SK-N-SH (cell line): ENCODE measurements at regions not wholly inside any gene's neighbourhood (a gene's known extent, or its start where the extent isn't known, plus 50 kb on each side); places are given as distances from the start of the nearest gene placed in this dataset.

Experiments
- CTCF ChIA-PET: fragments of 300-600, 350-600 bp; formaldehyde crosslinking; extraction: SDS; loops from one replicate; lab custom pipeline; 2021; lab: Yijun Ruan, JAX
- POLR2A ChIA-PET: fragments of 350-600 bp; sonication (Branson Sonifier 250); formaldehyde crosslinking; extraction: SDS; loops from one replicate; lab custom pipeline; 2020; ENCODE audit warnings: antibody characterized with exemption, inconsistent platforms; lab: Yijun Ruan, JAX
- DNase-seq: peaks from one replicate; pipeline ENCODE4 v3.0.0; 2012
- H2AFZ ChIP-seq: fragments of 200-600 bp; sonication (generic); 2 replicates; pipeline ENCODE4 v1.8.1; 2016; ENCODE audit warnings: antibody characterized with exemption, mild to moderate bottlenecking, low read depth
- H3F3A ChIP-seq: fragments of 200-600 bp; sonication (generic); replicated peaks from 2 replicates; pipeline ENCODE3; 2016; ENCODE audit warnings: antibody characterized with exemption, mild to moderate bottlenecking; ENCODE audit not compliant: insufficient read depth
- H3K27ac ChIP-seq, 2 experiments: fragments of 200-500 bp in 1 of 2; fragments of 200-600 bp in 1 of 2; sonication (Bioruptor generic) in 1 of 2; sonication (generic), shearing (Covaris generic) in 1 of 2; 2 replicates each; pipeline versions ENCODE4 v1.5.1 to v1.6.1; 2014 to 2016; ENCODE audit warnings: low read depth in 2 of 2, inconsistent platforms in 1 of 2, low read length in 1 of 2, mild to moderate bottlenecking in 1 of 2, mixed read lengths in 1 of 2
- H3K27me3 ChIP-seq: fragments of 200-600 bp; sonication (generic), shearing (Covaris generic); 2 replicates; pipeline ENCODE4 v1.6.1; 2016; ENCODE audit warnings: mixed run types; ENCODE audit not compliant: insufficient read depth
- H3K36me3 ChIP-seq, 2 experiments: fragments of 200-500 bp in 1 of 2; fragments of 200-600 bp in 1 of 2; sonication (Bioruptor generic) in 1 of 2; sonication (generic) in 1 of 2; replicated peaks in 1 of 2; 2 replicates each; pipeline versions ENCODE3 to v1.5.1; 2014 to 2016; ENCODE audit warnings: low read length in 1 of 2, mild to moderate bottlenecking in 1 of 2; ENCODE audit not compliant: insufficient read depth in 2 of 2, control insufficient read depth in 1 of 2
- H3K4me1 ChIP-seq, 2 experiments: fragments of 200-500 bp in 1 of 2; fragments of 200-600 bp in 1 of 2; sonication (Bioruptor generic) in 1 of 2; sonication (generic), shearing (Covaris generic) in 1 of 2; 2 replicates each; pipeline versions ENCODE4 v1.5.1 to v1.6.1; 2014 to 2016; ENCODE audit warnings: low read depth in 1 of 2, low read length in 1 of 2, mixed run types in 1 of 2; ENCODE audit not compliant: insufficient read depth in 2 of 2, control insufficient read depth in 1 of 2
- H3K4me2 ChIP-seq: fragments of 200-600 bp; sonication (generic), shearing (Covaris generic); 2 replicates; pipeline ENCODE4 v1.6.1; 2017; ENCODE audit warnings: mixed run types
- H3K4me3 ChIP-seq, 2 experiments: fragments of 200-500 bp in 1 of 2; fragments of 200-600 bp in 1 of 2; sonication (Bioruptor generic) in 1 of 2; sonication (generic), shearing (Covaris generic) in 1 of 2; 2 replicates each; pipeline versions ENCODE4 v1.5.1 to v1.8.1; 2014 to 2016; ENCODE audit warnings: low read depth in 2 of 2, inconsistent platforms in 1 of 2, low read length in 1 of 2, mild to moderate bottlenecking in 1 of 2, mixed read lengths in 1 of 2, moderate library complexity in 1 of 2
- H3K79me2 ChIP-seq: fragments of 200-600 bp; sonication (generic); 2 replicates; pipeline ENCODE4 v1.8.1; 2017; ENCODE audit warnings: mild to moderate bottlenecking; ENCODE audit not compliant: insufficient read depth
- H3K9ac ChIP-seq: fragments of 200-600 bp; sonication (generic); 2 replicates; pipeline ENCODE4 v1.6.1; 2017; ENCODE audit warnings: mixed run types
- H3K9me2 ChIP-seq: fragments of 200-600 bp; sonication (generic); 2 replicates; pipeline ENCODE4 v1.6.1; 2017; ENCODE audit warnings: mixed run types
- H3K9me3 ChIP-seq: fragments of 200-600 bp; sonication (generic); 2 replicates; pipeline ENCODE4 v1.6.1; 2017; ENCODE audit warnings: mixed run types, mild to moderate bottlenecking, moderate library complexity
- H4K20me1 ChIP-seq: fragments of 200-600 bp; sonication (generic); 2 replicates; pipeline ENCODE4 v1.6.1; 2017; ENCODE audit warnings: mild to moderate bottlenecking, mixed run types; ENCODE audit not compliant: insufficient read depth
- CHD2 ChIP-seq: fragments of 150-350 bp; IDR thresholded peaks from 2 replicates; pipeline ENCODE4 v1.6.1; 2018; ENCODE audit warnings: low read length; ENCODE audit not compliant: partially characterized antibody
- EP300 ChIP-seq, 2 experiments: IDR thresholded peaks; 2 replicates each; pipeline versions ENCODE4 v1.4.0 to v1.6.1; 2012; ENCODE audit warnings: borderline replicate concordance in 1 of 2, low read depth in 1 of 2, low read length in 1 of 2
- EZH2phosphoT487 ChIP-seq: fragments of 200-600 bp; sonication (generic); IDR thresholded peaks from 2 replicates; pipeline ENCODE4 v1.6.1; 2017; ENCODE audit warnings: low read depth, mixed run types, mild to moderate bottlenecking, antibody characterized with exemption, moderate library complexity, borderline replicate concordance
- FOXM1 ChIP-seq: IDR thresholded peaks from 2 replicates; pipeline ENCODE4 v1.4.0; 2012; ENCODE audit warnings: low read depth, mild to moderate bottlenecking
- GABPA ChIP-seq: IDR thresholded peaks from 2 replicates; pipeline ENCODE4 v1.4.0; 2012; ENCODE audit warnings: low read depth, mild to moderate bottlenecking
- GATA2 ChIP-seq: sonication (generic); formaldehyde crosslinking; IDR thresholded peaks from 2 replicates; pipeline ENCODE4 v1.5.0; 2020; ENCODE audit warnings: mild to moderate bottlenecking, missing genetic modification reagents
- MEF2A ChIP-seq: IDR thresholded peaks from 2 replicates; pipeline ENCODE4 v1.4.0; 2012; ENCODE audit warnings: low read depth, borderline replicate concordance
- NFIC ChIP-seq: IDR thresholded peaks from 2 replicates; pipeline ENCODE4 v1.4.0; 2012; ENCODE audit warnings: borderline replicate concordance
- NRF1 ChIP-seq: IDR thresholded peaks from 2 replicates; pipeline ENCODE4 v1.6.1; 2012; ENCODE audit warnings: low read depth, mild to moderate bottlenecking, low read length
- REST ChIP-seq: IDR thresholded peaks from 2 replicates; pipeline ENCODE4 v1.6.1; 2012; ENCODE audit warnings: mild to moderate bottlenecking, low read depth, low read length, moderate library complexity
- RFX5 ChIP-seq: IDR thresholded peaks from 2 replicates; pipeline ENCODE4 v1.6.1; 2012; ENCODE audit warnings: mild to moderate bottlenecking, improper control_type of control experiment, low read length
- SIN3A ChIP-seq: IDR thresholded peaks from 2 replicates; pipeline ENCODE4 v1.6.1; 2012; ENCODE audit warnings: low read depth, mild to moderate bottlenecking, low read length, moderate library complexity, borderline replicate concordance
- TAF1 ChIP-seq: IDR thresholded peaks from 2 replicates; pipeline ENCODE4 v1.6.1; 2012; ENCODE audit warnings: low read depth, mild to moderate bottlenecking, low read length, moderate library complexity, borderline replicate concordance
- TCF12 ChIP-seq: IDR thresholded peaks from 2 replicates; pipeline ENCODE4 v1.4.0; 2012
- TEAD4 ChIP-seq: IDR thresholded peaks from 2 replicates; pipeline ENCODE4 v1.4.0; 2012; ENCODE audit warnings: mild to moderate bottlenecking, borderline replicate concordance; ENCODE audit not compliant: insufficient read depth
- USF2 ChIP-seq: fragments of 150-350 bp; IDR thresholded peaks from 2 replicates; pipeline ENCODE4 v1.6.1; 2017; ENCODE audit warnings: antibody characterized with exemption, low read length, low read depth, borderline replicate concordance
- WGBS: methylation state at CpG from one replicate; pipeline ENCODE4 v1.1.6; 2017; ENCODE audit warnings: low lambda C conversion rate; 5-methylcytosine and 5-hydroxymethylcytosine counted together
- TF ChIP-seq, protein P1 (sequence below): IDR thresholded peaks from 2 replicates; pipeline ENCODE4 v1.4.0; 2012; ENCODE audit warnings: low read depth
- TF ChIP-seq, protein P2 (sequence below): IDR thresholded peaks from 2 replicates; pipeline ENCODE4 v1.4.0; 2012; ENCODE audit warnings: low read depth, borderline replicate concordance

GRCh38 chr5:158573829-158574228, 525.9 kb downstream of the EBF1 start:
- H3K4me3 ChIP-seq = no peak overlapping the region
- H3F3A ChIP-seq = no peaks in the 10 kb centered on the region
- TF ChIP-seq EZH2phosphoT487 (no peak), CHD2 (no peak), USF2 (no peak), SIN3A (no peak), MEF2A (no peak), RFX5 (no peak), GABPA (no peak), EP300 (IDR thresholded peaks at IDR 0.05; ENCODE audit: borderline replicate concordance in 1 of 2, low read depth in 1 of 2, low read length in 1 of 2) (no peak), GATA2 (CRISPR knock-in tag) (no peak), REST (no peak), NRF1 (no peak)
- TF ChIP-seq, protein P1, sequence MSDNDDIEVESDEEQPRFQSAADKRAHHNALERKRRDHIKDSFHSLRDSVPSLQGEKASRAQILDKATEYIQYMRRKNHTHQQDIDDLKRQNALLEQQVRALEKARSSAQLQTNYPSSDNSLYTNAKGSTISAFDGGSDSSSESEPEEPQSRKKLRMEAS = no peak
- no peaks in the 10 kb centered on the region for H3K9me2 ChIP-seq
- H3K36me3 ChIP-seq = no peaks in the 10 kb centered on the region
- DNase-seq = no peak
- CTCF ChIA-PET = no interaction called here
- POLR2A ChIA-PET = no interaction called here
- H3K27me3 ChIP-seq = no peaks in the 10 kb centered on the region
- H3K9ac ChIP-seq = no peak overlapping the region
- no peaks in the 10 kb centered on the region for H4K20me1 ChIP-seq
- no peak overlapping the region for H3K4me2 ChIP-seq
- 17% methylated on average over 3 of the region's 3 CpGs for WGBS
- H2AFZ ChIP-seq = no peak overlapping the region
- no peaks in the 10 kb centered on the region for H3K79me2 ChIP-seq
- peaks cover 5% of the 10 kb centered on the region; the same call in 1 of the 2 replicates for H3K9me3 ChIP-seq
- no peaks in the 10 kb centered on the region for H3K4me1 ChIP-seq
- no peak overlapping the region for H3K27ac ChIP-seq

GRCh38 chr5:158570502-158570901, 529.2 kb downstream of the EBF1 start:
- Histone ChIP-seq H3K79me2 (no peaks in the 10 kb centered on the region), H3F3A (no peaks in the 10 kb centered on the region), H3K36me3 (no peaks in the 10 kb centered on the region), H3K9me2 (no peaks in the 10 kb centered on the region), H3K27ac (no peak overlapping the region), H3K9me3 (no peaks in the 10 kb centered on the region), H3K9ac (no peak overlapping the region), H3K4me1 (no peaks in the 10 kb centered on the region), H3K27me3 (no peaks in the 10 kb centered on the region), H3K4me3 (no peak overlapping the region), H3K4me2 (no peak overlapping the region), H4K20me1 (no peaks in the 10 kb centered on the region), H2AFZ (no peak overlapping the region)
- WGBS = 0% methylated on average over 1 of the region's 1 CpG
- no peak for DNase-seq
- ChIA-PET POLR2A (no interaction called here), CTCF (no interaction called here)
- TF ChIP-seq MEF2A = no peak
- no peak for TF ChIP-seq TCF12
- no peak for TF ChIP-seq FOXM1
- no peak for TF ChIP-seq EP300 (IDR thresholded peaks at IDR 0.05; ENCODE audit: borderline replicate concordance in 1 of 2, low read depth in 1 of 2, low read length in 1 of 2)
- TF ChIP-seq REST = no peak
- TF ChIP-seq, protein P1 = no peak
- no peak for TF ChIP-seq TAF1
- TF ChIP-seq, protein P2, sequence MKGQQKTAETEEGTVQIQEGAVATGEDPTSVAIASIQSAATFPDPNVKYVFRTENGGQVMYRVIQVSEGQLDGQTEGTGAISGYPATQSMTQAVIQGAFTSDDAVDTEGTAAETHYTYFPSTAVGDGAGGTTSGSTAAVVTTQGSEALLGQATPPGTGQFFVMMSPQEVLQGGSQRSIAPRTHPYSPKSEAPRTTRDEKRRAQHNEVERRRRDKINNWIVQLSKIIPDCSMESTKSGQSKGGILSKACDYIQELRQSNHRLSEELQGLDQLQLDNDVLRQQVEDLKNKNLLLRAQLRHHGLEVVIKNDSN = no peak
- TF ChIP-seq TEAD4 = no peak
- TF ChIP-seq NFIC = no peak
- no peak for TF ChIP-seq NRF1
